DMS 273 (cell line): ENCODE measurements at regions not wholly inside any gene's neighbourhood (a gene's known extent, or its start where the extent isn't known, plus 50 kb on each side); places are given as distances from the start of the nearest gene placed in this dataset.
A peak's percentile ranks its signal among the peaks of the same experiment; 100 is the strongest.

ENCODE experiments used
- DNase-seq: peaks from one replicate; lab custom pipeline; 2025; ENCODE audit not compliant: unreplicated experiment; lab: John Stamatoyannopoulos, UW

DNA sequence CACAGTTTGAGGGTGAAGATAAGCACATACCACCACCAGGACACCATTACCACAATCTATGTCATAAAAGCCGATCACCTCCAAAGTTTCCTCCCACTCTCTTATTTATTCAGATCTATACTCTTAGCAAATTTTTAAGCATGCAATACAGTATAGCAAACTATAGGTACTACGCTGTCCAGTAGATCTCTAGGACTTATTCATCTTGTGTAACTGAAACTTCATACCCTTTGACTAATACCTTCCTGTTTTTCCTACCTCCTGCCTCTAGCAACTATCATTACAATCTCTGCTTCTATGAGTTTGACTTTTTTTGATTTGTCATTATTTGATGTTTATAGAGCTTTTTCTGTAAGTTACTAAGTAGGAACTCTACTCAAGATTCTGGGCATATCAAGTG, 84.5 kb upstream of the MANSC4 start:
- no peak for DNase-seq

DNA sequence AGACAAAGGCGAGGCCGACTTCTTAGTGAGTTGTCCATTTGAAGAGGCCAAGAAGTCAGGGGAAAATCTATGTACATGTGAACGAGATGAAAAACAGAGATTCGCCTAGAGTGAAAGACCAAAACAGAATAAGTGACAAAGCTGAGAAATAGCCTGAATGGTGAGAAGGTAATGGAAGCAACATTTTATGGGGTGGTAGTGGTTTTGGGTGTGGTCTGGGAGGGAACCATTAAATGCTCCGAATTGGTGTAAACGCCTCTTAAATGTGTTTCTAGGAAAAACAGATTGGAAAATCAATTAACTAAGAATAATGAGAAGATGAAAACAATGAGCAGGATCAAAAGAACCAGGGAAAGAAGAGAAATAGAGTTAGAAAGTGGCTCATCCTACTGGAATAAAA, 83.8 kb upstream of the MANSC4 start:
- DNase-seq: no peak

DNA sequence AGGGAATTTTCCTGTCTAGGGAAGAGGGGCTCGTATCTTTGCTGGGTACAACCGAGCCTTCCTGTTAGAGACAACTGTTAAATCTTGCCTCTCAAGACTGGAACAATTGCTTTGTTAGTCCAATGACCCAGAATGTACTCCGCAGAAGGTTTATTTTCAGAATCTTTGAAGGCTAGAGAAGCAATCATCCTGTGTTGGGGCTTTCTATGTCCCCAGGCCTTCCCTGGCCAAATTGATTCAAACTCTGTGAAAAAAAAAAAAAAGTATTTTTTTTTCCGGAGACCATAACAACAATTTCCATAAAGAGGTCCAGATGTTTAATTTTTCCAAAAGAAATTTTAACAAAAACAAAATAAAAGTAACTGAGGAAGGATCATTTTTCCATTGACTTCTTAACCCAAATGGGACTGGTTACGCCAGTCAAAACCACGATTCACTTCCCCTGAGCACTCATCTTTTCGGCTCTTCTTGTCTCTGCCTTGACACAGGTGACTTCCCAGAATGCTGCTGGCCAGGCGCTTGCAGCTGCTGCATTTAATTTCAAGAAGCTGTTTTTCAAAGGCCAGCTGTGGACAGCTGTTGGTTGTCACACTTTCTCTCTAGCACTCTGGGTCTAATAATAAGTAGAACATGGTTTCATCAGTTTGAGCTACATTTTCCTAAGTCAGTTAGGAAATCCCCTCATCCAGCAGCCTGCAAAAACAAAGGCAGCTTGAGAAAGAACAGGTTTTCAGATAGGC, 81.6 kb upstream of the MANSC4 start:
- DNase-seq: no peak

DNA sequence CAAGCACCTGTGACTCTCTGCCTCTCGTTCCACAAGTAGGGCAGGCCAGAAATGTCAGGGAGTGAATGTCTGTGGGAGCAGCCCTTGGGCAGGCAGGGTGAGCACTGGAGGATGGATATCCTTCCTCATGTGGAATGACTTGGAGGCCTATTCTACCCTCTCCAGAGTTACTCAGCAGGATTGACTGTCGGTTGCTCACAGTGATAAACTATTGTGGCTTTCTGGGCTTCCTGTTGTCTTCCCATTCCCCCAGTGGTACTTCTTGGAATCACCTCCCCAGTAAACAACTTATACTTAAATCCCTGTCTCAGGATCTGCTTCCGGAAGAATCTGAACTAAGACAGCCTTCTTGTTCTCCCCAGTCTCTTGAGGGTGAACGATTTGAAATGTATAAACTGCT, 79.6 kb upstream of the MANSC4 start:
- DNase-seq: no peak

DNA sequence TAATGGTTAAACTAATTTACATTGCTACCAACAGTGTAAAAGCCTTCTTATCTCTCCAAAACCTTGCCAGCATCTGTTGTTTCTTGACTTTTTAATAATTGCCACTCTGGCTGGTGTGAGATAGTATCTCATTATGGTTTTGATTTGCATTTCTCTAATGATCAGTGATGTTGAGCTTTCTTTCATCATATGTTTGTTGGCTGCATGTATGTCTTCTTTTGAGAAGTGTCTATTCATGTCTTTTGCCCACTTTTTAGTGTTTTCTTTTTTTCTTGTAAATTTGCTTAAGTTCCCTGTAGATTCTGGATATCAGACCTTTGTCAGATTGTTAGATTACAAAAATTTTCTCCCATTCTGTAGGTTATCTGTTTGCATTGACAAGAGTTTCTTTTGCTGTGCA, 77.0 kb upstream of the MANSC4 start:
- peak; percentile 6 for DNase-seq

DNA sequence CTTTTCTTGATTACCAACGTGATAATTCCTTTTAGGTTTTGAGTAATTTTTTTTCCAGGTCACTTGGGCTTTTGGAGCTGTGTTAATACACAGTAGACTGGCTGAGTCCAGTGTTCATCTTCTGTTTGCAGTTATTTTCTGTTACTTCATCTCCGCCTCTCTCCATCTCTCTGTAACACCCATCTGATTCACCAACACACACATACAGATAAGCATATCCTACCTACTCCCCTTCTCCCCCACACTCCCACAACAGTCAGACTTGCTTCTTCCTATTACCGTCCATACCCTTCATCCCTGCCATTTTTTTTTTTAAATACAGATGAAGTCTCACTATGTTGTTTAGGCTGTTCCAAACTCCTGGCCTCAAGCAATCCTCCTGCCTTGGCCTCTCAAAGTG, 72.7 kb upstream of the MANSC4 start:
- no peak for DNase-seq
